Smooth muscle cell (in vitro differentiated cells): ENCODE measurements at regions not wholly inside any gene's neighbourhood (a gene's known extent, or its start where the extent isn't known, plus 50 kb on each side); places are given as distances from the start of the nearest gene placed in this dataset.

Experiments
- DNase-seq: peaks from one replicate; lab custom pipeline; 2025; ENCODE audit not compliant: unreplicated experiment; lab: John Stamatoyannopoulos, UW
- H2AFZ ChIP-seq: fragments of 200-600 bp; sonication (generic); 2 replicates; pipeline ENCODE4 v1.6.0; 2016; ENCODE audit warnings: antibody characterized with exemption, low read depth, mild to moderate bottlenecking
- H3F3A ChIP-seq: fragments of 200-600 bp; sonication (generic); 2 replicates; pipeline ENCODE4 v1.6.0; 2017; ENCODE audit warnings: antibody characterized with exemption, low read depth
- H3K27ac ChIP-seq: fragments of 200-600 bp; sonication (generic); 2 replicates; pipeline ENCODE4 v1.5.1; 2016; ENCODE audit warnings: low read depth, mild to moderate bottlenecking
- H3K27me3 ChIP-seq: fragments of 200-600 bp; sonication (generic); 2 replicates; pipeline ENCODE4 v1.6.1; 2016; ENCODE audit warnings: low read depth, mild to moderate bottlenecking
- H3K36me3 ChIP-seq: fragments of 200-600 bp; sonication (generic); 2 replicates; pipeline ENCODE4 v1.5.1; 2016; ENCODE audit warnings: low read depth
- H3K4me1 ChIP-seq: fragments of 200-600 bp; sonication (generic); 2 replicates; pipeline ENCODE4 v1.5.1; 2016; ENCODE audit warnings: low read depth
- H3K4me2 ChIP-seq: fragments of 200-600 bp; sonication (generic); 2 replicates; pipeline ENCODE4 v1.6.0; 2016; ENCODE audit warnings: mild to moderate bottlenecking
- H3K4me3 ChIP-seq: fragments of 200-600 bp; sonication (generic); 2 replicates; pipeline ENCODE4 v1.5.1; 2016; ENCODE audit warnings: mild to moderate bottlenecking
- H3K79me2 ChIP-seq: fragments of 200-600 bp; sonication (generic); 2 replicates; pipeline ENCODE4 v1.6.0; 2016; ENCODE audit warnings: low read depth, mild to moderate bottlenecking
- H3K9ac ChIP-seq: fragments of 200-600 bp; sonication (generic); 2 replicates; pipeline ENCODE4 v1.6.0; 2016; ENCODE audit warnings: low read depth
- H3K9me3 ChIP-seq: fragments of 200-600 bp; sonication (generic); replicated peaks from 2 replicates; pipeline ENCODE4 v1.5.1; 2016; ENCODE audit warnings: low read depth
- H4K20me1 ChIP-seq: fragments of 200-600 bp; sonication (generic); 2 replicates; pipeline ENCODE4 v1.6.0; 2016; ENCODE audit warnings: low read depth
- WGBS: methylation state at CpG from one replicate; pipeline ENCODE4 v1.1.7; 2016; ENCODE audit warnings: low lambda C conversion rate; 5-methylcytosine and 5-hydroxymethylcytosine counted together
- TF ChIP-seq, protein P1 (sequence below): fragments of 200-600 bp; sonication (generic); IDR thresholded peaks from 2 replicates; pipeline ENCODE4 v1.5.1; 2017; ENCODE audit warnings: borderline replicate concordance, mild to moderate bottlenecking, antibody characterized with exemption; ENCODE audit not compliant: insufficient read depth, poor library complexity, severe bottlenecking

DNA sequence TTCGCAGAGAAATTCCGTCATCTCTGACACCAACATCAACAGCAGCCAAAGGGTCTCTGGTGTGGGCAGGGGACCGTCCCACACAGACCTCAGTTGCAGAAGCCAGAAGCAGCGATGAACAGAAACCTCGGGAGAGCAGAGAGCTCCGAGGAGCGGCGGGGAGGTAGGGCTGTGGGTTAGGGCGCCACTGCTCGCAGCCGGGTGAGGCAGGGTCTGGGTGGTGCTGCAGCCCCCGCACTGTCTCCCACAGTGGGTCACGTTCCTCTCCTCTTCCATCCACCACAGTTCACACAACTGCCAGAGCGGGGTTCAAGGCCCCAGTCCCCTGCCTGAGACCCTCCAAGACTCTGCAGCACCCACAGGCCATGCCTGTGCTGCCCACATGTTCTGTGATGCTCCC, 99.9 kb downstream of the OLFM1 start:
- Histone ChIP-seq H3K9me3 (no peaks in the 10 kb centered on the region), H2AFZ (no peak overlapping the region), H3K36me3 (no peaks in the 10 kb centered on the region), H3F3A (no peaks in the 10 kb centered on the region), H4K20me1 (no peaks in the 10 kb centered on the region), H3K27ac (no peak overlapping the region), H3K4me1 (no peaks in the 10 kb centered on the region), H3K79me2 (no peaks in the 10 kb centered on the region), H3K9ac (no peak overlapping the region), H3K4me3 (no peak overlapping the region), H3K4me2 (no peak overlapping the region), H3K27me3 (peaks cover 3% of the 10 kb centered on the region)
- no peak for DNase-seq
- WGBS, result 90% methylated on average over 14 of the region's 14 CpGs
- TF ChIP-seq, protein P1, sequence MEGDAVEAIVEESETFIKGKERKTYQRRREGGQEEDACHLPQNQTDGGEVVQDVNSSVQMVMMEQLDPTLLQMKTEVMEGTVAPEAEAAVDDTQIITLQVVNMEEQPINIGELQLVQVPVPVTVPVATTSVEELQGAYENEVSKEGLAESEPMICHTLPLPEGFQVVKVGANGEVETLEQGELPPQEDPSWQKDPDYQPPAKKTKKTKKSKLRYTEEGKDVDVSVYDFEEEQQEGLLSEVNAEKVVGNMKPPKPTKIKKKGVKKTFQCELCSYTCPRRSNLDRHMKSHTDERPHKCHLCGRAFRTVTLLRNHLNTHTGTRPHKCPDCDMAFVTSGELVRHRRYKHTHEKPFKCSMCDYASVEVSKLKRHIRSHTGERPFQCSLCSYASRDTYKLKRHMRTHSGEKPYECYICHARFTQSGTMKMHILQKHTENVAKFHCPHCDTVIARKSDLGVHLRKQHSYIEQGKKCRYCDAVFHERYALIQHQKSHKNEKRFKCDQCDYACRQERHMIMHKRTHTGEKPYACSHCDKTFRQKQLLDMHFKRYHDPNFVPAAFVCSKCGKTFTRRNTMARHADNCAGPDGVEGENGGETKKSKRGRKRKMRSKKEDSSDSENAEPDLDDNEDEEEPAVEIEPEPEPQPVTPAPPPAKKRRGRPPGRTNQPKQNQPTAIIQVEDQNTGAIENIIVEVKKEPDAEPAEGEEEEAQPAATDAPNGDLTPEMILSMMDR, result no peak

DNA sequence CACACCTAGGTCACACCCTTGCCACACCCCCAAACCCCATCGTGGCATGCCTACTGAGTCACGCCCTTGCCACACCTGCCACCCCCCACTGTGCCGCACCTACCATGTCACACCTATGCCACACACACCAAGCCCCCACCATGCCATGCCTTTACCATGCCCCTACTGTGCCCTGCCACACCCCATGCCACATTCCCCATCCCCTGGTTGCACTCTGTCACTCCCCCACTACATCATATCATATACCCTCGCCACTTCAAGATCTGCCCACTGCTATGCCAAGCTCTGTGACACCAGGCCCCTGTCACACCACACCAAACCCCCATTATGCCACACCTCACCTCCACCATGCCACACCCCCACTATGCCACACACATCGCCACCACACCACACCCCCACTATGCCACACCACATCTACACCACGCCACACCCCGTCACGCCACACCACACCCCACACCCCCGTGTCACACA, 101.2 kb downstream of the OLFM1 start:
- H2AFZ ChIP-seq, result no peak overlapping the region
- no peaks in the 10 kb centered on the region for H3F3A ChIP-seq
- no peak for DNase-seq
- no peak overlapping the region for H3K4me3 ChIP-seq
- no peak overlapping the region for H3K27ac ChIP-seq
- no peaks in the 10 kb centered on the region for H3K36me3 ChIP-seq
- H4K20me1 ChIP-seq, result no peaks in the 10 kb centered on the region
- H3K9me3 ChIP-seq, result no peaks in the 10 kb centered on the region
- TF ChIP-seq, protein P1, result no peak
- H3K4me1 ChIP-seq, result no peaks in the 10 kb centered on the region
- H3K27me3 ChIP-seq, result peaks cover under 1% of the 10 kb centered on the region
- 100% methylated on average over 4 of the region's 9 CpGs for WGBS
- H3K4me2 ChIP-seq, result no peak overlapping the region
- H3K9ac ChIP-seq, result no peak overlapping the region
- H3K79me2 ChIP-seq, result no peaks in the 10 kb centered on the region

DNA sequence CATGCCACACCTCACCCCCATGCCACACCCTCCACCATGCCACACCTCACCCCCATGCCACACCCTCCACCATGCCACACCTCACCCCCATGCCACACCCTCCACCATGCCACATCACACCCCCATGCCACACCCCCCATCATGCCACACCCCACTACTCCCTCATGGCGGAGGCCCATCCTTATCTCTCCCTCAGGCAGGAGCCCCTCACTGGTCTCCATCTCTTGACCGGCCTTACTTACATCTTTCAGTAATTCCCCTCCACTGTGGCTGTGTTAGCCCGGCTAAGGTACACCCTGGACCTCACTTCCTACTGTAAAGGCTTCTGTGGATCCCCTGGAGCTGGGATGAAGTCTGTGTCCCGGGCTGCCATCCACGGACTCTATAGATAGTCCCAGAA, 102.0 kb downstream of the OLFM1 start:
- DNase-seq, result no peak
- Histone ChIP-seq H3K4me2 (no peak overlapping the region), H3K9ac (no peak overlapping the region), H4K20me1 (no peaks in the 10 kb centered on the region), H2AFZ (no peak overlapping the region), H3K36me3 (no peaks in the 10 kb centered on the region), H3F3A (no peaks in the 10 kb centered on the region), H3K27ac (no peak overlapping the region), H3K79me2 (no peaks in the 10 kb centered on the region), H3K4me1 (no peaks in the 10 kb centered on the region), H3K27me3 (no peaks in the 10 kb centered on the region), H3K9me3 (no peaks in the 10 kb centered on the region), H3K4me3 (no peak overlapping the region)
- TF ChIP-seq, protein P1, result no peak
- WGBS, result 93% methylated on average over 5 of the region's 5 CpGs

DNA sequence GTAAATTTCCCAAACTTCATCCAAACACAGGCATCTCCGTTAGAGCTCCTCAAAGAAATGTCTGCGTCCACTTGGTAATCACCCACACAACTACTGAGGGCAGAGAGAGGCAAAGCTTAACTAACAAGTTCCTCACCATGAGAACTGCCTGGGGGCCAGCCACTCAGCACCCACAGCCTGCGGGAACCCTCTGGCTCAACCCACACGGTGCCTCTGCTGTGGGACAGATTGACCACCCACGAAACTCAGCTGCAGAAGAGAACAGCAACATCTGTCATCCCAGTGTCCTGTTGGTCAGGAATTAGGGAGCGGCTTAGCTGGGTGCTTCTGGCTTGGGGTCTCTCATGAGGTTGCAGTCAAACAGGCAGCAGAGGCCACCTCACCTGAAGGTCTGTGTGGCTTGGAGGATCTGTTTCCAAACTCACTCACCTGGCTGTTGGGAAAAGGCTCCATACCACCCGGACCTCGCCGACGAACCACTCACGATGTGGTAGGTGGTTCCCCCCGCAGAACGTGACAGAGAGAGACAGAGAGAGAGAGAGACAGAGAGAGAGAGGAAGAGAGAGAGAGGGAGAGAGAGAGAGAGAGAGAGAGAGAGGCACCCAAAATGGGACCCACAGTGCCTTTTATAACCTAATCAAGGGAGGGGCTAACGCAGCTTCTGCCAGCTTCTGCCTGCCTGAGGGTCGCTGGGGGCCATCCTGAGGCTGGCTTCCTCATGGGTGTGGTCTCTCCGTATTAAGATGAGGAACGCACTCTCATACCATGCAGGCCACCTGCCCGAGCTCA, 103.5 kb downstream of the OLFM1 start:
- H3K27me3 ChIP-seq, result no peaks in the 10 kb centered on the region
- no peaks in the 10 kb centered on the region for H3F3A ChIP-seq
- no peak overlapping the region for H3K4me3 ChIP-seq
- TF ChIP-seq, protein P1, result no peak
- no peak for DNase-seq
- no peak overlapping the region for H3K9ac ChIP-seq
- no peaks in the 10 kb centered on the region for H3K4me1 ChIP-seq
- no peaks in the 10 kb centered on the region for H3K9me3 ChIP-seq
- H3K4me2 ChIP-seq, result no peak overlapping the region
- H3K79me2 ChIP-seq, result no peaks in the 10 kb centered on the region
- H3K27ac ChIP-seq, result no peak overlapping the region
- 81% methylated on average over 18 of the region's 18 CpGs for WGBS
- H2AFZ ChIP-seq, result no peak overlapping the region
- H3K36me3 ChIP-seq, result no peaks in the 10 kb centered on the region
- H4K20me1 ChIP-seq, result no peaks in the 10 kb centered on the region
